HT1080 (cell line): ENCODE measurements at regions not wholly inside any gene's neighbourhood (a gene's known extent, or its start where the extent isn't known, plus 50 kb on each side); places are given as distances from the start of the nearest gene placed in this dataset.
"Not testable (repeated sequence)": the region's sequence is repeated elsewhere in the genome, so short reads cannot be mapped to it uniquely, and the experiment has no call there.

Experiments used
- DNase-seq: peaks from one replicate; pipeline ENCODE4 v3.0.0-alpha.2; 2015; ENCODE audit warnings: low read depth

DNA sequence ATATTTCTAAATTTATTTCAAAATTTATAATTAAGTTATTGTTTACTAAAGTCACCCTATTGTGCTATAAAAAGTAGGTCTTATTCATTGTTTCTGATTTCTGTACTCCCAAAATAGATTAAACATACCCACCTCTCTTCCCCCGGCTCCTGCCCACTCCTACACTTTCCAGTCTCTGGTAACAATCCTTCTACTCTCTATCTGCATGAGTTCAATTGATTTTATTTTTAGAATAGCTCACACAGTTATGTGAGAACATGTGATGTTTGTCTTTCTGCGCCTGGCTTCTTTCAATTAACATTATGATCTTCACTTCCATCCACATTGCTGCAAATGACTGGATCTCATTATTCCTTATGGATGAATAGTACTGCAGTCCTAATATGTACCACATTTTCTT lies 269.3 kb downstream of the ACTRT1 start:
- no peak for DNase-seq

DNA sequence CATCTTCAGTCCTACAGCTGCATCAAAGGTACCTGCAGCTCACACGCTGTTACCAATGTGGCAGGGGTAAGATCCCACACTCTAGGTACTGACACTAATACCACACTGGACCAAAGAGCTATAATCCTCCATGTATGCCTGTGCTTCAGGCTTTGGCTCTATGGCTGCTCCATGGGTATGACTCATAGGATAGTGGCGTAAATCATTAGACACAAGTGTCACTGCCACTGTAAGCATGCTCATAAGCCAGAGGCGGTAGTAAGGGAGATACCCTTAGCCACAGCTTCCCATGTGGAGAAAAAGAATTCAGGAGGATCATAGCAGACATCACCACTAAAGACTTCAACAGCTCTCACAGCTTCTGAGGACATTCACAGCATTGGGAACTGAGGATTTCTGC lies 287.5 kb downstream of the ACTRT1 start:
- peak; percentile 15 for DNase-seq

DNA sequence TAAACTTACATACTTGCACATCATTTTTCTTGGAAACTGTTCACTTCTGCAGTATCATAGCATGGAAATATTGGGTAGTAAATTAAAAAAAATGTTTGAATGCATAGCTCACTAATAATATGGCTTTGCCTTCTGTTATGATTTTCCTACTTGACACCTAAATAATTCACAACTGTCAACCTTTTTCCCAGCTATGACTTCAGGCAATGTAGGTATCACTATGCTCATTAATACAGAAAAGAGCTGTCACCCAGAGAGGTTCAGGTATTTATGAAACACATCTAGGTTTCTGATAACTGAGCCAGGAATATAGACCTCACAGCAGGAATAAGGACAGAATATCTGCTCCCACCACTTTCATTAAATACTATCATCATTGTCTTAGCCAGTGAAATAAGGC lies 289.5 kb downstream of the ACTRT1 start:
- DNase-seq: no peak

DNA sequence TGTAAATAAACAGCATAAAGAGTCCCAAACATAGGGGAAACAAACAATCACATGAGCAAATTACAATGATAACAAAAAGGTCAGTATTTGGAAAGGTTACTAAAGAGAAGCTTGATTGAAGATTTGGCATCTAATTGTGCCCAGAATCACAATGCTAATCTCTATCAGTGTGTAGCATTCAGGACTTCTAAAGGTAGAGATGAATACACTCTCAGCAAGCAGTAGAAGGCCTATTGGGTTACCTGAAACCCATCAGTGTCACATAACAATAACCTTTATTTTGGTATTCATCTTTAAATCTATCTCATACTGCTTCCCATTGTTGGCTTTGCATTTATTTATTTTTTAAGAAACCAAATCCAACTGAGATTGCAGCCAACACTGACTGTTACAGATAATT lies 319.5 kb downstream of the ACTRT1 start:
- DNase-seq: no peak

DNA sequence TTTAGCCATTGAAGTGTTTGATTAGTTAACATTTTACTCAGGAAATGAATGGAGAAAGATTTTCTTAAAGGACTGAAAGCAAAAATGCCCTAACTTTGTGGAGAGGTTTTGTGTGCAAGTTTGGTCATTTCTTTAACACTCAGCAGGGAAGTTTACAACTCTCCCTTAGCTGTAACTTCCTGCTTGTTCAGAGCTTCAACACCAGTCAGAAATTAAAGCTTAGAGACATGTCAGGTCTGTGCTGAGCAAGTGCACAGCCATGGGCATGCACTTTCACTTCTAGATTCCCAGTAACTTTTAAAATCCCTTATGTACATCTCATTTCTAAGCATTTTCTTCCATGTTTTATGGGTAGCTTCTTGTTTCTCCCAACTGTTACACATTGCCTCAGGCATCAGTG lies 326.0 kb downstream of the ACTRT1 start:
- peak; percentile 12 for DNase-seq

DNA sequence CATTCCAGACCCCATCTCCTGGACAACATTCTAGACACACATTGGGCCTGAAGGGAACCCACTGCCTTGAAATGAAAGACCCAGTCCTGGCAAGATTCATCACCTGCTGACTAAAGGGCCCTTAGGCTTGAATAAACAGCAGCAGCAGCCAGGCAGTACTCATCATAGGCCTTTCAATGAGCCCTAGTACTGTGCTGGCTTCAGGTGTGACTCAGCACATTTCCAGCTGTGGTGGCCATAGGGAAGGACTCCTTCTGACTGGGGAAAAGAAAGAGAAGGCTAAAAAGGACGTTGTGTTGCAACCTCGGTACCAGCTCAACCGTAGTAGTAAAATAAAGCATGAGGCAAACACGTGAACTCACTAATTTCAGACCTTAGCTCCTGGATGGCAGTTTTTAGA lies 344.0 kb downstream of the ACTRT1 start:
- DNase-seq: peak; percentile 75

DNA sequence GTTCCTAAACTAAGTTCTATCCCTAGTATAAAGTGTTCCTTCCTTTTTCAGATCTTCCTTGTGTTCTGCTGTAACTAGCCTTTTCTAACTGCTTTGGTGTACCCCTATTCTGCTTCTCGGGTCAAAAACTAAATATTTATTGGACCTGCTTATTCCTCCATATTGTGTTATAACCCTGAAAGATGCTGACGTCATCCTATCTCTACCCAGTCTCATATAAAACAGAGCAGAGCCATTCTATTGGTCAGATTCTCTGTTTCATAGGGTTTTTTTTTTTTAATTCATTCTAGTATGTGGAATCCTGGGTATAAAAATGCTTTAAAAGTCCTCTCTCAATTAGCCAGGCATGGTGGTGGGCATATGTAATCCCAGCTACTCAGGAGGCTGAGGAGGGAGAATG lies 349.7 kb downstream of the ACTRT1 start:
- no peak for DNase-seq

DNA sequence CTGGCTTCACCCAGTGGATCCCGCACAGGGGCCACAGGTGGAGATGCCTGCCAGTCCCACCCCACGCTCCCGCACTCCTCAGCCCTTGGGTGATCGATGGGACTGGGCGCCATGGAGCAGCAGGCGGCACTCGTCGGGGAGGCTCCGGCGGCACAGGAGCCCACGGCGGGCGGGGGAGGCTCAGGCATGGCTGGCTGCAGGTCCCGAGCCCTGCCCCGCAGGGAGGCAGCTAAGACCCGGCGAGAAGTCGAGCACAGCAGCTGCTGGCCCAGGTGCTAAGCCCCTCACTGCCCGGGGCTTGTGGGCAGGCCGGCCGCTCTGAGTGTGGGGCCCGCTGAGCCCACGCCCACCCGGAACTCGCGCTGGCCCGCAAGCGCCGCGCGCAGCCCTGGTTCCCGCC lies 389.3 kb downstream of the ACTRT1 start:
- DNase-seq: not testable (repeated sequence)

DNA sequence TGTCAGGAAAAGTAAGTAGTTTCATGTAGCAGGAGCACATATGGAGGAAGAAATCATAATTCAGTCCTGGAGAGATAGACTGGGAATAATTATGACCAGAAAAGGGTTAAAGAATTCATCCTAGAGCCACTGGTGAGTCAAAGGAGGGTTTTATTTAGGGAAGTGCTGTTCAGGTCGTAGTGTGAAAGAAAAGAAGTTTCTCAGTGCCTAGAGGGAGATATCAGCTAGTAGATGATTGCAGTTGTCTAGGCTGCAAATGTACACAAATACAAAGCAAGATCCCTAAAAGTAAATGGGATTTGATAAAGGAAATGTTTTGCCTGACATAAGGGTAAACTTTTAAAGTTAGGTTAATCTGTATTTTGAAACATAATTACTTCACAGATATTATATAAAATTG lies 403.2 kb downstream of the ACTRT1 start:
- no peak for DNase-seq

DNA sequence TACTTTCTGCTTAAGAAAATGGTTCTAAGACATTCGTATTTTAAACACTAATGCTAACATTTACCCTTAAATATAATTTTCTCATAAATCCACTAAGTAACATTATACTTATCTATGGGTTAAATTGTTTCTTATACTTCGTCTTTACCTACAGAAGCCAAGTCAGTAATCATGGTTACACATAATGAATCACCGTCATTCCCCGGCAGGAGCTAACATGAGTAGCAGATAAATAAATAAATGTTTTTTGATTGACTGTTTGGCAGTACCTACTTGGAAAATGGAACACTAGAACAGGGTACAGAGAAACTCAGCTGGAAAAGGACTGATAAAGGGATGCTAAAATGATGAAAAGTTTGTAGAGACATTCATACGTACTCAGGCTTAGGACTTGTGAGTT lies 430.4 kb downstream of the ACTRT1 start:
- peak; percentile 0 for DNase-seq

DNA sequence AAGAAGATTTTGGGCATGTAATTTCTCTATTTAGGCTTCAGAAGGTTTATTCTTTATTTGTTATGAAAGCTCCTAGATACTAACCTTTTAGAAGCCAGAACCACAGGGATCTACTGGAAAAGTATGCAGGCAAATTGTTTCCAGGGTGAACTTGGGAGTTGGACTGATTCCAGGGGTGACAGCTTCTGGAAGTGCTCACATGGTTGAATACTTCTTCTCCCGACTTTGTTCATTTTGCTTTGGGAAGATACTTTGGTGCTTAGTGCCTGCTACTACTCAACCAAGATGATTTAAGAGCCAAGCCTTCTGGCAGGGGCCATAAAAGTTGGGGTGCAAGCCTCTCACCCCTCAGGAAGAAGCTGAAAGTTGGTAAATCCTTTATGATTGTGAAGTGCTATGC lies 445.6 kb downstream of the ACTRT1 start:
- no peak for DNase-seq

DNA sequence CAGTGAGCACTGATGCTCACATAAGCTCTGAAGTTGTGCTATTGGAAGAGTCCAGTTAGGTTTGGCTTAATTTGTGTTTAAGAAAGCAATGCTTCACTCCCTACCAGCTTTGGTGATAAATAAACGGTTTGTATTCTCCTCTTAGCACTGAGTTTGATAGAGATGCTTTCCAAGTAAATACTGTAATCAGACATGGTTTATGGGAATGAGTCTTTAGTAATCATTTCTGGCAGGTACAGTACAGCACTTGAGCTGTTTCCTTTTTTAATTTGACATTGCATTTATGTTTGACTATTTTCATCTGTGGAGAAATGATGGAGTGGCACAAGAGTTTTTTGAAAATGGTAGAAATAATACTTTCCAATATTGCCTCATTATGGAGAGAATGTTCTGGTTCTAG lies 455.3 kb downstream of the ACTRT1 start:
- no peak for DNase-seq

DNA sequence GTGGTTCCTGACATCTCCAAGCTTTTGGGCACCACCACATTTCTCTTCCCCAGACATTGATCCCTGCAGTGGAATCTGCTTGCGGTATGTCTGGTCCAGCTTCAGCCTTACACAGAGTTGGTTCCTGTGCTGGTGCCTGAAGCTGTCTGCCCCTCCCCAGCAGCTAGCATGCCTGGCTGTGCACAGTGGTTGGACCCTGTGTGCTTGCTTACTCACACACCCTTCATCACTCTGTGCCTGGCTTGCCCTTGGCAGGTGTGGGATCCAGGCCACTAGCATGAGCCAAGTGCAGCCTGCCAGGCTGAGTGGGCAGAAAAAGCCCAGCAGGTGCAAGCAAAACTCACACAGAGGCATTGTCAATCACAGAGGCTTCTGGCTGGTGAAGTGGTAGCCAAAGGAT lies 473.8 kb downstream of the ACTRT1 start:
- no peak for DNase-seq

DNA sequence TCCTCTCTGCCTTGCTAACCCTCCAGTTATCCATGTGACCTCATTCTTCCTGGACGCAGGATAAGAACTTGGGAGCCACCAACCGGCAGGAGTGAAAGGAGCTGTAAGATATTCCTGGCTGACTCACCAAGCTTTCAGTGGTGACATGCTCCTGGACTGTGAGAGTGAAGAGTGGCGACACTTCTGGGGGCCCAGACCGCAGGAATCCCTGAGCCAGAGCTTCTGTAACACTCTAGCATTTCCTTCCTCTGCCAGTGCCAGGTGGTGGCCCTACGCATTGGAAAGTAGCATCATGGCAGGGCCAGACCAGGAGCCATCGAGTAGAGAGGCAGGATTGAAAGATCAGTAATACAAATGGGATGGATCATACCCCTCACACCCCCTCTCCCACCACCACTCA lies 474.3 kb downstream of the ACTRT1 start:
- peak; percentile 5 for DNase-seq

DNA sequence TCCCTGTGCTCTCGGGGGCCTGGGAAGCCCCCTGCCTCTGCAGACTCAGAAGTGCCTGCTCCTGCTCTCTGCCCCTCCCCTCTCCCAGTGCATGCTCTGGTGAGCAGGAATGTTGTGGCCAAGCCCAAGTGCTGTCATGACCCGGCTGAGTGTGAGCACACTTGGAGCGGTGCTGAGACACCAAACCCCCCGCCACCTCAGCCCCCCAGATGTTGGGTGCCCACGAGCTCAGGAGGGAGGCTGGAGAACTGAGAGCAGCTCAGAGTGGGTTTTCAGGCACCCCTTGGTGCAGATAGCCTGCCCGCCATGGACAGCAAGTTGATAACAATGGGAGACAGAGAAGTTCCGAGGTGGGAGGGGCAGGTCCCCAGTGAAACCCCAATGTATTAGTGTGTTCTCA lies 477.4 kb downstream of the ACTRT1 start:
- DNase-seq: no peak

DNA sequence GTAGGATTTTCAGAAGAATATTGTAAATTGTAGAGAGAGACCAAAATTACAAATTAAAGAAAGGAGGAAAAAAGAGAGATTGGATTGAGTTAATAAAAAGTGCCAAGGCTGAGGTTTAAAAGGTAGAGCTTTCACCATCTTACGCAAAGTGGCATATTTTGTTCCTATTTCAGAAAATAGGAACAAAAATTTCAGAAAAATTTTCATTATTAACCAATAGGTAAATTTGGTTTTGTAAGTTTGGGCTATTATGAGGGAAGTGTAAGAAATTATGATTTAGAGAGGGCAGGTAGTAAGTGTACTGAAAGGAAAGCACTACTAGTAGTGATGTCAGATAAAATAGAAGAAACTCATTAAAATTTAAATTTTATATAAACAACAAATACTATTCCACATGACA lies 479.7 kb downstream of the ACTRT1 start:
- DNase-seq: no peak

DNA sequence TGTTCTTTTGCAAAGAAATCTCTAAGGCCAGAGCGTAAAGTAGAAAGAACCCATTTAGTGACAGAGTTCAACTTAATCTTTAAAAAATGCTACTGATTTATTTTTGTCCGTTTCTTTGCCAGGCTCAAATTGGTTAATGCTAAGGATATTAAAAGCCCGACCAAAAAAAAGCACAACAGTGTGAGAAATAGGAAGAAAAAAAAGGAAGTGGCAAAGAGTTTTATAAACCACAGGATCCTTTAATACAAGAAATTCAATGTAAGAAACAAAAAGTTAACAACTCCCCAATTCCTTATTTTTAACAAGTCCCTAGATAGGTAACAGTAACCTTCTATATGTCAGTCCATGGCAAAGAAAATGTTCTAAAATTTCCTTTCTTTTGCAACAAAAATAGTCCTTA lies 480.4 kb downstream of the ACTRT1 start:
- DNase-seq: no peak

DNA sequence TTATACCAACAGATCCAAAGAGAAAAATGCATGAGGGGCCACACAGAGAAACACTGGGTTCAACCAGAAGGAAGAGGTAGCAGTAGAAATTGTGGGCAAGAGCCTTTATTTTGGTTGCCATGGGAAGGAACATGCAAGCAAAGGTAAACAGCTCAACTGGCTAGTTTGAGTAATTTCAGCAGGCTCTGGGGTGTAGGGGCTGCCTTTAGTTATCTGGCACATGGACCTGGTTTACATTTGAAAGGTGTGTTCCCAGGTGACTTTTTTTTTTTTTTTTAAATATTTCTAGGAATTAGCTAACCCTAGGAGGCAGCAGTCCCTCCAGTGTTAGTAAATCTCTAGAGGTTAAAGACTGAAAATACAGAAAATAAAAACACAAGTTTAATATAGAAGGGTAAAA lies 481.9 kb downstream of the ACTRT1 start:
- no peak for DNase-seq

DNA sequence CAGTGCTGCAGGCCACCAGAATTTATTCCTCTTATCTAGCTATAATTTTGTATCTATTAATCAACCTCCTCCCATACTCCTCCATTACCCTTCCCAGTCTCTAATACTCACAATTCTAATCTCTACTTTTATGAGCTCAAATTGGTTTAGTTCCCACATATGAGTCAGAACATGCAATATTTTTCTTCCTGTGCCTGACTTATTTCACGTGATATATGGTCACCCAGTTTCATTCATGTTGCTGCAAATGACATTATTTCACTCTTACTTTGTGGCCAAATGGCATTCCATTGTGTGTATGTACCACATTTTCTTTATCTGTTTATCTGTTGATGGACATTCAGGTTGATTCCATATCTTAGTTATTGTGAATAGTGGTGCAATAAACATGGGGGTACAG lies 483.5 kb downstream of the ACTRT1 start:
- peak; percentile 26 for DNase-seq

DNA sequence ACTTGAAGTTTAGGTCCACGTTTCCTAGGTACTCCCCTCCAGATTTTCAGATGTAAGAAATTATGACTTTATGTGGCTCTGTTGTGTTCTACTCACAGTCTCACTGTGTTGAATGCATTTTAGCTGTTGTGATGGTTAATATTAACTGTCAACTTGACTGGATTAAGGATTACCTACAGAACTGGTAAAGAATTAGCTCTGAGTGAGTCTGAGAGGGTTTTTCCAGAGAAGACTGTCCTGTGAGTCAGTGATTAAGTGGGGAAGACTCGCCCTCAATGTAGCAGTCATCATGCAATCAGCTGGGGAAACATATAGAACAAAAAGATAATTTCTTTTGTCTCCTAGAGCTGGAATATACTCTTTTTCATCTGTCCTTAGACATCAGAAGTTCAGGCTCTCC lies 493.4 kb downstream of the ACTRT1 start:
- DNase-seq: no peak

DNA sequence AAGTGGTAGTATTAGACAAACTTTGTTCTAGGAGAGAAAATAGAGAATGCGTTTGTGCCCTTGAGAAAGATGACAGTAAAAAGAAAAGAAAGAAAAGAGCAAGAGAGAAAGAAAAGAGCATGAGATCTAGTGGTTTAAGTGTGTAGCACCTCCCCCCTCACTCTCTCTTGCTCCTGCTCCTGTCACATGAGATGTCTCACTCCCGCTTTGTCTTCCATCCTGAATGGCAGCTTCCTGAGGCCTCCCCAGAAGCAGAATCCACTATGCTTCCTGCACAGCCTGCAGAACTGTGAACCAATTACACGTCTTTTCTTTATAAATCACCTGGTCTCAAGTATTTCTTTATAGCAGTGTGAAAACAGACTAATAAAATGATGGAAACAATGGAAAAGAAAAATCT lies 499.6 kb downstream of the ACTRT1 start:
- no peak for DNase-seq

DNA sequence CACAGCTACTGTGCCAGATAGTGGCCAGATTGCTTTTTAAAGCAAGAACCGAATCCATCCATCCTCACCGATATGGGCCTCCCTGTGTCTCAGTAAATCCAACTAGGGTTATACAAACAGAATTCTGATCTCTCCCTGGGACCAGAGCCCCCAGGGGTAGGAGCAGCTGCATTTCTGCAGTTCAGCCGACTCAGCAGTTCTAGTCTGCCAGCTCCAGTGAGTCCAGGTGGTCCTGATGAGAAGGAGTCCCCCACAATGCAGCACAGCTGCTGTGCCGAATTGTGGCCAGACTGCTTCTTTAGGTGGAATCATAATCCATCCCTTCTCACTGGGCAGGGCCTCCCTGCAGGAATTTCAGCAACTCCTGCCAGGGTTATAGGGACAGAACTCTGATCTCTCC lies 532.9 kb downstream of the ACTRT1 start:
- no peak for DNase-seq

DNA sequence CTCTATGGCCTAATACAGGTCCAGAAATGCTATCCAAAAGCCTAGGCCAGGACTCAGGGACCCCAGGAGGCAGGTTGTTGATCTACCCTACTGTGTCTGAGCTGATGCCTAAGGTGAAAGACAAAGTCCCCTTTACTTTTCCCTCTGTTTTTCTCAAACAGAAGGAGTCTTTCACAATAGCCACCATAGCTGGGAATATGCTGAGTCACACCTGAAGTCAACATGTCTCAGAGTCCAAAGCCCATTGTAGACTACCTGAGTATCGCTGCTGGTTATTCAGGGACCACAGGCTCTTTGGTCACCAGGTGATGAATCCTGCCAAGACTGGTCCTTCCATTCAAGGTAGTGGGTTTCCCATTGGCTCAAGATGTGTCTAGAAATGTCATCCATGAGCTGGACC lies 562.2 kb downstream of the ACTRT1 start:
- DNase-seq: no peak

DNA sequence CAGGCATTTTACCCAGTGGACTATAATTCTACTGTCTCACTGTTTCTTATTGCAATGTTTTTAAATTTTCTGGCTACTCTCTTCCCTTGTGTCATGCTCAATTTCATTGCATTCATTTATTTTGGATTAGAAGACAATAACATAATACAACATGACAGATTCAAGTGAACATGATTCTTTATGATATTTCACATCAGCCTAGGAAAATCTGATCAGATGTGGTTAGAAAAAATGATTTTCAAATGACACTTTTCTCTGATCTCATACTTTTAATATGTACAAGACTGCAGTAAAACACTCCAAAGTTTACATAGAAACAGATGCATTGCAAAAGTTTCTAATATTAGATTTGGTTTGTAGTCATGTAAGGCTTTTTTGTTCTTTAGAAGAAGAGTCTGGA lies 586.0 kb downstream of the ACTRT1 start:
- DNase-seq: no peak

DNA sequence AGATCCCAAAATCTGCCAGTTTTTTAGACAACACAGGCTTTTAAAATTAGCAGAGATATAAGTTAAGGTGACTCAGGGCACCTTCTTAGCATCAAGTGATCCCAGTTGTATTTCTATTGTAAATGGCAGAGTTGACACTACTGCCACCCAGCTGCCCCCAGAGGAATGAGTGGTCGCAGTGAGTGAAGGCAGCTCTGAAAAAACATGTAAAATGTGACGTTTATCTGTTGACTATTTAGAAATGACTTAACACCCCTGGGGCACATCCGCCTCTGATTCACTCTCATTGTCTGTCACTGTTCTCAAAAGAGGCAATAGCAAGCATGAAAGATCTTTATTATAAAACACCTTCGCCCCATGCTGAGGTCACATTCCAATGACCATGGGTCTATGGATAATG lies 592.4 kb downstream of the ACTRT1 start:
- no peak for DNase-seq
